ENCODE measurements at regions not wholly inside any gene's neighbourhood (a gene's known extent, or its start where the extent isn't known, plus 50 kb on each side); places are given as distances from the start of the nearest gene placed in this dataset.
A peak's percentile ranks its signal among the peaks of the same experiment; 100 is the strongest.

DNA sequence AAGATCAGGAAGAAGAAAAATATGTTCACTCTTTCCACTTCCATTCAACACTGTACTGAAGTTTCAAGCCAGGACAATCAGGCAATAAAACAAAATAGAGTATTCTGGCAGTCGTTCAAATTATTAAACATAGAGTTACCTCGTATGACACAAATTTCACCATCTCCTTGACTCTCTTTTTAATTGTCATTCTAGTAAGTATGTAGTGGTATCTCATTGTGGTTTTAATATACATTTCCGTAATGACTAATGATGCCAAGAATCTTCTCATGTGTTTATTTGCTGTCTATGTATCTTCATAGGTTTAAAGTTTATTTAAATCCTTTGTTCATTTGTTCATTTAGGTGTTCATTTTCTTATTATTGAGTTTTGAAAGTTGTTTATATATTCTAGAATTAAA, 352.2 kb downstream of the IDS start:
- no peak for TF ChIP-seq CTCF (conservative IDR thresholded peaks at IDR 0.05; ENCODE audit: control insufficient read depth, insufficient read depth, low read depth, low read length)
- H3K4me3 ChIP-seq (ENCODE audit: control insufficient read depth, low read depth, low read length): no peak overlapping the region
- peak; percentile 37 for DNase-seq (ENCODE audit: low read depth)

- peak; percentile 89 for DNase-seq (ENCODE audit: low read depth)
- TF ChIP-seq CTCF (conservative IDR thresholded peaks at IDR 0.05; ENCODE audit: control insufficient read depth, insufficient read depth, low read depth, low read length): no peak
- H3K4me3 ChIP-seq (ENCODE audit: control insufficient read depth, low read depth, low read length): no peak overlapping the region
These were observed 353.0 kb downstream of the IDS start for GRCh38 chrX:149151805-149152757.

- no peak for TF ChIP-seq CTCF (conservative IDR thresholded peaks at IDR 0.05; ENCODE audit: control insufficient read depth, insufficient read depth, low read depth, low read length)
- DNase-seq (ENCODE audit: low read depth): peak; percentile 31
- H3K4me3 ChIP-seq (ENCODE audit: control insufficient read depth, low read depth, low read length): no peak overlapping the region
These were observed 359.2 kb downstream of the IDS start for GRCh38 chrX:149145845-149146285.

- no peak for TF ChIP-seq CTCF (conservative IDR thresholded peaks at IDR 0.05; ENCODE audit: control insufficient read depth, insufficient read depth, low read depth, low read length)
- DNase-seq (ENCODE audit: low read depth): peak; percentile 74
- no peak overlapping the region for H3K4me3 ChIP-seq (ENCODE audit: control insufficient read depth, low read depth, low read length)
These were observed 373.3 kb downstream of the IDS start for GRCh38 chrX:149131774-149132173.

DNA sequence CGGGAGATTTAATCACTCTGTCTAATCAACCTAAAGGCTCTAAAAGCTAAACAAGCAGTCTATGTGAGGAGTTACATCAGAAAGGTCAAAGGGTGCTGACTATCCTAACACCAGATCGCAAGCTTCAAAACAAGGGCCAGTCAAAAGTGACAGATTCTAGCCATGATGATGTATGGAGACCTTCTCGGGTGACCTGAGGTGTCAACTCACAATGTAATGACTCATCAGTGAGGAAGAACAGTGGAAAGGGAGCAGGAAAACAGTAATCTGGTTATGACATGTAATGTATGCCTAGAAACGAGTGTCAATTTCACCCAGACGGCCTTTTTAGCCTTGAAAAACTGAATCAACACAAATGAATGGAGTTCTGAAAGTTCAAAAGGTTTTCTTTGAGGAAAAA, 375.3 kb downstream of the IDS start:
- H3K4me3 ChIP-seq (ENCODE audit: control insufficient read depth, low read depth, low read length): no peak overlapping the region
- peak; percentile 37 for DNase-seq (ENCODE audit: low read depth)
- no peak for TF ChIP-seq CTCF (conservative IDR thresholded peaks at IDR 0.05; ENCODE audit: control insufficient read depth, insufficient read depth, low read depth, low read length)

- no peak for TF ChIP-seq CTCF (conservative IDR thresholded peaks at IDR 0.05; ENCODE audit: control insufficient read depth, insufficient read depth, low read depth, low read length)
- DNase-seq (ENCODE audit: low read depth): no peak
- H3K4me3 ChIP-seq (ENCODE audit: control insufficient read depth, low read depth, low read length): no peak overlapping the region
These were observed 380.5 kb downstream of the IDS start for GRCh38 chrX:149124526-149125108.
